ENCODE measurements at regions not wholly inside any gene's neighbourhood (a gene's known extent, or its start where the extent isn't known, plus 50 kb on each side); places are given as distances from the start of the nearest gene placed in this dataset.

DNA sequence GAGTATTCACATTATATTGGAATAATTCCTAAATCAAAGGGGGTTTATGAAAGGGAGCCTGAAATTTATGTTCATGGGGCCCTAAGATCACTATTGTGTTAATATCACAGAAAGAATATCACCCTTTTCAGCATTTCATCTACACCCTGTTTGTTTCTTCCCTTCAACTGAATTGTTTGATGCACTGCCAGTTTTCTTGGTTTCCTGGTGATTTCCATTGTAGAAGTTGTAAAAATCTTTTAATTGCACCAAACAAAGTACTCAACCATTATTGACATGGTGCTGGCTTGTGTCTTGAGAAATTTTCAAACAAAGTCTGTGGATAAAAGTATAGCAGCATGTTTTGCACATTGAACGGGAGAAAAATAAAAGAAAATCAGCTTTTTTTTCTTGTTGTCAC, 154.8 kb upstream of the PRKD1 start:
- no peak overlapping the region for H3K4me2 ChIP-seq (ENCODE audit: unreplicated experiment)
- in situ Hi-C loops (cut with MboI), result no loop called here
- WGBS, 2 experiments (ENCODE audit: low coverage in 1 of 2, low lambda C conversion rate in 2 of 2, missing lambda C conversion rate in 2 of 2), result 48 to 57% methylated on average over 1 of the region's 1 CpG

DNA sequence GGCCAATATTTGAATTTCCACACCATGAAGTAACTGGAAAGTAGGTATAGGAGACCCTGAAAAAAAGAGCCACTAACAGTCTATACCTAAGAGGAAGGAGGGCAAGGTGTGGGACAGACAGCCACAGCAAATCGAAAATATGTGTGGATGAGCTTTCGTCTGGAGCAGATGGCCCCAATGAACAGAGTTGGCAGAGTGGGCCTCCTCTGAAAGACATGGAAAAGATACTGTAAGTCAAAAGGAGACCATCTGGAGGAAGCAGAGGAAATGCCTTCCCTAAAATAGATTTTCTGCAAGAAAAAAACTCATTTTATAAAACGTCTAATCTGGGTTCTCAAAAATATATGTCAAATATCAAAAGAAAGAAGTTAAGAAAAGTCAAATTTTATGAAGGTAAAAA, 157.2 kb upstream of the PRKD1 start:
- no peak for DNase-seq
- no peaks in the 10 kb centered on the region for H3K36me3 ChIP-seq (ENCODE audit: low read depth)
- no peaks in the 10 kb centered on the region for H3K79me2 ChIP-seq (ENCODE audit: insufficient read depth)
- no peaks in the 10 kb centered on the region for H3K4me1 ChIP-seq (ENCODE audit: insufficient read depth)
- no peaks in the 10 kb centered on the region for H4K20me1 ChIP-seq (ENCODE audit: insufficient read depth)
- no peaks in the 10 kb centered on the region for H3K27me3 ChIP-seq (replicated peaks; ENCODE audit: insufficient read depth)
- H3F3A ChIP-seq (ENCODE audit: insufficient read depth), result no peaks in the 10 kb centered on the region
- H3K27ac ChIP-seq, result no peak overlapping the region
- no peak overlapping the region for H2AFZ ChIP-seq
- H3K9me2 ChIP-seq (ENCODE audit: insufficient read depth), result no peaks in the 10 kb centered on the region
- peaks cover 6% of the 10 kb centered on the region for H3K9me3 ChIP-seq (ENCODE audit: low read depth)
- H3K9ac ChIP-seq, result no peak overlapping the region
- no peak overlapping the region for H3K4me2 ChIP-seq (ENCODE audit: unreplicated experiment)
- in situ Hi-C loops (cut with MboI), result no loop called here
- TF ChIP-seq EZH2phosphoT487 (IDR thresholded peaks at IDR 0.05; ENCODE audit: insufficient read depth, low read depth), result no peak
- no peak for TF ChIP-seq EZH2 (IDR thresholded peaks at IDR 0.05; ENCODE audit: insufficient read depth, poor library complexity, severe bottlenecking)
- H3K4me3 ChIP-seq, result no peak overlapping the region
- 72 to 73% methylated on average over 3 of the region's 3 CpGs for WGBS, 2 experiments (ENCODE audit: low coverage in 1 of 2, low lambda C conversion rate in 2 of 2, missing lambda C conversion rate in 2 of 2)

More for the DNA sequence above, 154.8 kb upstream of the PRKD1 start:
- TF ChIP-seq EZH2 (IDR thresholded peaks at IDR 0.05; ENCODE audit: insufficient read depth, poor library complexity, severe bottlenecking) (no peak), EZH2phosphoT487 (IDR thresholded peaks at IDR 0.05; ENCODE audit: insufficient read depth, low read depth) (no peak)
- peaks cover 10% of the 10 kb centered on the region; the same call in 1 of the 2 replicates for H3F3A ChIP-seq (ENCODE audit: insufficient read depth)
- H3K9me2 ChIP-seq (ENCODE audit: insufficient read depth), result no peaks in the 10 kb centered on the region
- H3K4me1 ChIP-seq (ENCODE audit: insufficient read depth), result peaks cover 9% of the 10 kb centered on the region; the same call in 1 of the 2 replicates
- DNase-seq, result no peak
- H3K9ac ChIP-seq, result no peak overlapping the region
- no peaks in the 10 kb centered on the region for H4K20me1 ChIP-seq (ENCODE audit: insufficient read depth)
- H3K9me3 ChIP-seq (ENCODE audit: low read depth), result no peaks in the 10 kb centered on the region
- H3K79me2 ChIP-seq (ENCODE audit: insufficient read depth), result no peaks in the 10 kb centered on the region
- H3K27ac ChIP-seq, result no peak overlapping the region
- no peaks in the 10 kb centered on the region for H3K27me3 ChIP-seq (replicated peaks; ENCODE audit: insufficient read depth)
- H3K36me3 ChIP-seq (ENCODE audit: low read depth), result no peaks in the 10 kb centered on the region
- no peak overlapping the region for H2AFZ ChIP-seq
- H3K4me3 ChIP-seq, result no peak overlapping the region

DNA sequence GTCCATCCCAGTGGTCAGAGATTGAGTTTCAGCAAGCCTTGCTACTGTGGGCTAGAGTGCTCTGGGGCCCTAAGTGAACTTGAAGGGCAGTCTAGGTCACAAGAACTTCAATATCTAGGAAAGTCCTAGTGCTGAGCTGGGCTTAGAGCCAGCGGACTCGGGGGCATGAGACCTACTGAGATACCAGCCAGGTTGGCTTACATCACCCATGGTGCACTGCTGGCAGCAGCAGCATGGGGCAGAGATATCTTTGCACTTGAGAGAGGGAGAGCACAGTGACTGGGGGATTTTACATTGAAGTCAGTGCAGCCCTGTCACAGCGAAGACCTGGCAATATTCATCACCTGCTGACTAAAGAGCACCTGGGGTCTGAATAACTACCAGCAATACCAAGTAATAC, 158.3 kb upstream of the PRKD1 start:
- 94% methylated on average over 3 of the region's 3 CpGs for WGBS, 2 experiments (ENCODE audit: low coverage in 1 of 2, low lambda C conversion rate in 2 of 2, missing lambda C conversion rate in 2 of 2)
- Histone ChIP-seq H4K20me1 (ENCODE audit: insufficient read depth) (no peaks in the 10 kb centered on the region), H3F3A (ENCODE audit: insufficient read depth) (no peaks in the 10 kb centered on the region), H3K36me3 (ENCODE audit: low read depth) (no peaks in the 10 kb centered on the region), H3K27ac (no peak overlapping the region), H3K4me2 (ENCODE audit: unreplicated experiment) (no peak overlapping the region), H3K9ac (no peak overlapping the region), H3K79me2 (ENCODE audit: insufficient read depth) (no peaks in the 10 kb centered on the region), H3K4me3 (no peak overlapping the region), H3K9me3 (ENCODE audit: low read depth) (peaks cover 6% of the 10 kb centered on the region), H3K4me1 (ENCODE audit: insufficient read depth) (no peaks in the 10 kb centered on the region), H2AFZ (no peak overlapping the region), H3K9me2 (ENCODE audit: insufficient read depth) (no peaks in the 10 kb centered on the region), H3K27me3 (replicated peaks; ENCODE audit: insufficient read depth) (no peaks in the 10 kb centered on the region)
- no peak for TF ChIP-seq EZH2phosphoT487 (IDR thresholded peaks at IDR 0.05; ENCODE audit: insufficient read depth, low read depth)
- no peak for TF ChIP-seq EZH2 (IDR thresholded peaks at IDR 0.05; ENCODE audit: insufficient read depth, poor library complexity, severe bottlenecking)
- DNase-seq, result no peak
- in situ Hi-C loops (cut with MboI), result no loop called here

DNA sequence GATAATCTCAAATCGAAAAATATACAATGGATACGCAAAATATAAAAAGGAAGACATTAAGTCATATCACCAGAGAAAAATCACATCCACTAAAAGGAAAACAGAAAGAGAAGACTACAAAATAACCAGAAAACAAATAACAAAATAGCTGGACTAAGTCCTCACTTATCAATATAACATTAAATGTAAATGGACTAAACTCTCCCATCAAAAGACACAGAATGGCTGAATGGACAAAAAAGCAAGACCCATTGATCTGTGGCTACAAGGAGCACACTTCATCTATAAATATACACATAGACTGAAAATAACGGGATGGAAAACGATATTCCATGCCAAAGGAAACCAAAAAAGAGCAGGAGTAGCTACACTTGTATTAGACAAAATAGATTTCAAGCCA, 161.0 kb upstream of the PRKD1 start:
- Histone ChIP-seq H3K9me3 (ENCODE audit: low read depth) (peaks cover 6% of the 10 kb centered on the region), H3K4me2 (ENCODE audit: unreplicated experiment) (no peak overlapping the region), H3K27me3 (replicated peaks; ENCODE audit: insufficient read depth) (no peaks in the 10 kb centered on the region), H3F3A (ENCODE audit: insufficient read depth) (no peaks in the 10 kb centered on the region), H4K20me1 (ENCODE audit: insufficient read depth) (no peaks in the 10 kb centered on the region), H3K4me3 (no peak overlapping the region), H2AFZ (no peak overlapping the region), H3K9ac (no peak overlapping the region), H3K4me1 (ENCODE audit: insufficient read depth) (no peaks in the 10 kb centered on the region), H3K27ac (no peak overlapping the region), H3K36me3 (ENCODE audit: low read depth) (no peaks in the 10 kb centered on the region), H3K9me2 (ENCODE audit: insufficient read depth) (no peaks in the 10 kb centered on the region), H3K79me2 (ENCODE audit: insufficient read depth) (no peaks in the 10 kb centered on the region)
- TF ChIP-seq EZH2 (IDR thresholded peaks at IDR 0.05; ENCODE audit: insufficient read depth, poor library complexity, severe bottlenecking) (no peak), EZH2phosphoT487 (IDR thresholded peaks at IDR 0.05; ENCODE audit: insufficient read depth, low read depth) (no peak)
- 46 to 51% methylated on average over 4 of the region's 4 CpGs for WGBS, 2 experiments (ENCODE audit: low coverage in 1 of 2, low lambda C conversion rate in 2 of 2, missing lambda C conversion rate in 2 of 2)
- no peak for DNase-seq
- in situ Hi-C loops (cut with MboI), result no loop called here

All from GM23248 (cell line).